HPDE6-E6E7 (cell line): ENCODE measurements at regions not wholly inside any gene's neighbourhood (a gene's known extent, or its start where the extent isn't known, plus 50 kb on each side); places are given as distances from the start of the nearest gene placed in this dataset.
"Not testable (repeated sequence)": the region's sequence is repeated elsewhere in the genome, so short reads cannot be mapped to it uniquely, and the experiment has no call there.

Experiments
- DNase-seq: peaks from one replicate; pipeline ENCODE4 v3.0.0; 2011; ENCODE audit warnings: missing footprints; ENCODE audit errors: extremely low spot score

GRCh38 chr9:7347556-7347955 lies 452.0 kb downstream of the DMAC1 start:
- DNase-seq, result no peak

GRCh38 chr9:7346144-7346543 lies 453.4 kb downstream of the DMAC1 start:
- DNase-seq, result no peak

- no peak for DNase-seq
Measured at GRCh38 chr9:7342736-7343135, 456.8 kb downstream of the DMAC1 start.

GRCh38 chr9:7342229-7342628 lies 457.3 kb downstream of the DMAC1 start:
- no peak for DNase-seq

GRCh38 chr9:7341571-7341970 lies 458.0 kb downstream of the DMAC1 start:
- DNase-seq, result no peak

GRCh38 chr9:7340451-7340850 lies 459.1 kb downstream of the DMAC1 start:
- no peak for DNase-seq

- DNase-seq, result no peak
Measured at GRCh38 chr9:7338586-7339281, 460.8 kb downstream of the DMAC1 start.

GRCh38 chr9:7336356-7337065 lies 463.1 kb downstream of the DMAC1 start:
- no peak for DNase-seq

- DNase-seq, result no peak
Measured at GRCh38 chr9:7333719-7334118, 465.9 kb downstream of the DMAC1 start.

- no peak for DNase-seq
Measured at GRCh38 chr9:7332780-7333179, 466.8 kb downstream of the DMAC1 start.

- DNase-seq, result no peak
Measured at GRCh38 chr9:7328453-7328852, 471.1 kb downstream of the DMAC1 start.

GRCh38 chr9:7325995-7326394 lies 473.6 kb downstream of the DMAC1 start:
- no peak for DNase-seq

GRCh38 chr9:7324152-7324598 lies 475.4 kb downstream of the DMAC1 start:
- DNase-seq, result no peak

- DNase-seq, result no peak
Measured at GRCh38 chr9:7320841-7321240, 478.7 kb downstream of the DMAC1 start.

- DNase-seq, result no peak
Measured at GRCh38 chr9:7320139-7320538, 479.4 kb downstream of the DMAC1 start.

- DNase-seq, result no peak
Measured at GRCh38 chr9:7318920-7319319, 480.7 kb downstream of the DMAC1 start.

GRCh38 chr9:7316967-7317366 lies 482.6 kb downstream of the DMAC1 start:
- DNase-seq, result no peak

- no peak for DNase-seq
Measured at GRCh38 chr9:7316166-7316795, 483.3 kb downstream of the DMAC1 start.

- DNase-seq, result no peak
Measured at GRCh38 chr9:7315746-7316145, 483.8 kb downstream of the DMAC1 start.

GRCh38 chr9:7315116-7315515 lies 484.5 kb downstream of the DMAC1 start:
- DNase-seq, result no peak

GRCh38 chr9:7313389-7313788 lies 486.2 kb downstream of the DMAC1 start:
- no peak for DNase-seq

GRCh38 chr9:7309051-7309450 lies 490.5 kb downstream of the DMAC1 start:
- DNase-seq, result not testable (repeated sequence)

GRCh38 chr9:7305677-7306076 lies 493.9 kb downstream of the DMAC1 start:
- no peak for DNase-seq
